HepG2 (cell line): ENCODE measurements at regions not wholly inside any gene's neighbourhood (a gene's known extent, or its start where the extent isn't known, plus 50 kb on each side); places are given as distances from the start of the nearest gene placed in this dataset.

Source experiments
- ATAC-seq: fragments of 200-7000 bp; cut with Tn5 transposase; 3 replicates; pipeline ENCODE4 v1.9.1; 2020; ENCODE audit warnings: mild to moderate bottlenecking, moderate library complexity
- BruUV-seq: library from RNA; stranded (reverse); fragments of 400-500 nt; replicated peaks from 2 replicates; lab custom pipeline; 2021; lab: Mats Ljungman, UMichigan
- CTCF ChIA-PET: fragments of 300-600 bp; formaldehyde crosslinking; extraction: SDS; loops from one replicate; lab custom pipeline; 2021; ENCODE audit warnings: low total read pairs, inconsistent platforms, low intra/inter-chr PET ratio; lab: Yijun Ruan, JAX
- POLR2A ChIA-PET: fragments of 350-600 bp; sonication (Branson Sonifier 250); formaldehyde crosslinking; loops from one replicate; lab custom pipeline; 2020; ENCODE audit warnings: antibody characterized with exemption, inconsistent platforms; lab: Yijun Ruan, JAX
- DNase-seq: peaks from one replicate; pipeline ENCODE4 v3.0.0-alpha.2; 2015; ENCODE audit warnings: low spot score
- FAIRE-seq: peaks from 3 replicates; lab custom pipeline; 2011; peaks lifted over from hg19 to GRCh38; lab: Jason Lieb, UNC
- H2AFZ ChIP-seq: one replicate; pipeline ENCODE4 v1.6.1; 2011; ENCODE audit warnings: low read length, inconsistent platforms
- H3K27ac ChIP-seq: fragments of 300-600 bp; 3 replicates; pipeline ENCODE4 v1.8.0; 2011; ENCODE audit warnings: mixed run types, mild to moderate bottlenecking, mixed read lengths, low read length, inconsistent platforms; ENCODE audit not compliant: insufficient read depth; ENCODE audit errors: extremely low read length
- H3K27me3 ChIP-seq, 2 experiments: fragments of 200-600 bp in 1 of 2; 2 replicates in 1 of 2; 3 replicates in 1 of 2; pipeline versions ENCODE4 v1.6.0 to v1.8.0; 2011; ENCODE audit warnings: low read length in 2 of 2, mild to moderate bottlenecking in 2 of 2, moderate library complexity in 2 of 2, inconsistent platforms in 1 of 2; ENCODE audit not compliant: insufficient read depth in 2 of 2, control insufficient read depth in 1 of 2
- H3K36me3 ChIP-seq, 2 experiments: fragments of 200-600 bp in 1 of 2; replicated peaks in 1 of 2; 2 replicates in 1 of 2; 3 replicates in 1 of 2; pipeline versions ENCODE4 v1.5.1 to v1.8.0; 2011; ENCODE audit warnings: low read length in 2 of 2, inconsistent platforms in 1 of 2; ENCODE audit not compliant: insufficient read depth in 2 of 2, control insufficient read depth in 1 of 2
- H3K4me1 ChIP-seq: 2 replicates; pipeline ENCODE4 v1.5.1; 2012; ENCODE audit warnings: low read length, inconsistent platforms; ENCODE audit not compliant: insufficient read depth
- H3K4me2 ChIP-seq: 2 replicates; pipeline ENCODE4 v1.6.0; 2011; ENCODE audit warnings: low read depth, low read length, inconsistent platforms
- H3K4me3 ChIP-seq, 3 experiments: fragments of 200-600 bp in 1 of 3; sonication (generic), shearing (Covaris generic) in 1 of 3; replicated peaks in 1 of 3; 2 replicates each; pipeline ENCODE4 v1.5.1; 2011 to 2016; ENCODE audit warnings: low read length in 3 of 3, inconsistent platforms in 2 of 3, low read depth in 2 of 3, mild to moderate bottlenecking in 2 of 3, control low read depth in 1 of 3, mixed read lengths in 1 of 3; ENCODE audit not compliant: insufficient read depth in 1 of 3
- H3K79me2 ChIP-seq: one replicate; pipeline ENCODE4 v1.6.1; 2011; ENCODE audit warnings: low read length, inconsistent platforms; ENCODE audit not compliant: insufficient read depth
- H3K9ac ChIP-seq: 2 replicates; pipeline ENCODE4 v1.6.0; 2011; ENCODE audit warnings: mild to moderate bottlenecking, low read depth, low read length, inconsistent platforms; ENCODE audit not compliant: insufficient read depth
- H3K9me3 ChIP-seq: 2 replicates; pipeline ENCODE4 v1.5.1; 2012; ENCODE audit warnings: mild to moderate bottlenecking, low read length
- H4K20me1 ChIP-seq: 2 replicates; pipeline ENCODE4 v1.6.0; 2011; ENCODE audit warnings: inconsistent platforms, mild to moderate bottlenecking, low read length, moderate library complexity; ENCODE audit not compliant: insufficient read depth
- CBX5 ChIP-seq: sonication (generic); formaldehyde crosslinking; IDR thresholded peaks from 2 replicates; pipeline ENCODE4 v1.4.0; 2020; ENCODE audit warnings: missing genetic modification reagents, borderline replicate concordance
- GPN1 ChIP-seq: sonication (generic); formaldehyde crosslinking; IDR thresholded peaks from 2 replicates; pipeline ENCODE4 v1.5.1; 2020; ENCODE audit warnings: missing genetic modification reagents, borderline replicate concordance
- NKX3-1 ChIP-seq: sonication (generic); formaldehyde crosslinking; IDR thresholded peaks from 2 replicates; pipeline ENCODE4 v1.5.0; 2020; ENCODE audit warnings: missing genetic modification reagents
- RELA ChIP-seq: sonication (generic); formaldehyde crosslinking; IDR thresholded peaks from 2 replicates; pipeline ENCODE4 v1.4.0; 2020; ENCODE audit warnings: missing genetic modification reagents
- ZNF10 ChIP-seq: sonication (generic); formaldehyde crosslinking; IDR thresholded peaks from 2 replicates; pipeline ENCODE4 v1.4.0; 2020; ENCODE audit warnings: mild to moderate bottlenecking, low read depth, missing genetic modification reagents, borderline replicate concordance
- ZNF138 ChIP-seq: sonication (generic); formaldehyde crosslinking; IDR thresholded peaks from 2 replicates; pipeline ENCODE4 v1.5.0; 2020; ENCODE audit warnings: mild to moderate bottlenecking, low read depth, missing genetic modification reagents
- ZNF572 ChIP-seq: sonication (generic); formaldehyde crosslinking; IDR thresholded peaks from 2 replicates; pipeline ENCODE4 v1.5.1; 2020; ENCODE audit warnings: mild to moderate bottlenecking, missing genetic modification reagents
- ZNF792 ChIP-seq: IDR thresholded peaks from 2 replicates; pipeline ENCODE4 v1.6.1; 2016
- WGBS: methylation state at CpG from one replicate; pipeline ENCODE4 v1.1.6; 2017; ENCODE audit warnings: low lambda C conversion rate; 5-methylcytosine and 5-hydroxymethylcytosine counted together
- in situ Hi-C: cut with HindIII; loops from 2 replicates; pipeline ENCODE4 v1.10.0; 2017; ENCODE audit warnings: low pct_unique_long_range_greater_than_20kb; ENCODE audit not compliant: extremely low pct_ligation_motif_present
- intact Hi-C: fragments of 100-400 bp; cut with micrococcal nuclease; formaldehyde crosslinking; loops from one replicate; pipeline ENCODE4 v1.10.0; 2022; ENCODE audit not compliant: unreplicated experiment
- TF ChIP-seq, protein P1 (sequence below): sonication (generic); formaldehyde crosslinking; IDR thresholded peaks from 2 replicates; pipeline ENCODE4 v1.4.0; 2020; ENCODE audit warnings: mild to moderate bottlenecking, missing genetic modification reagents, borderline replicate concordance

DNA sequence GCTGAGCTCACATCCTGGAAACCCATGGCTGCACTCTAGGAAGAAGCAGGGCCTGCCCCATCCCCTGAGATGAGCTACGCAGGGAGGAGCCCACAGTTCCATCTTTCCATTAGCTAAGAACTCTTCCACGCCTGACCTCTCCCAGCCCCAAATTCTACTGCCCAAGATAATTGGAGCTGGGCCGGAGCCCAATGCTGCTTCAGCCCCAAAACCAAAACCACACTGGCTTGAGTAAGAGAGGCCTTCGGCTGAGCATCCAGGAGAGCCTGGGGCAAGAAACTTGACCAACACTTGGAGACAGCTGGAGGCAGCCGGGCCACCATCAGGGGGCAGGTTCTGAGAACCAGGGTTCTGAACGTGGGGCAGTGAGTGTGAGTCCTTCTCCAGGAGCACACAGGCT lies 116.1 kb upstream of the ZMIZ1 start:
- no TSS peak for BruUV-seq
- ATAC-seq (no peak), FAIRE-seq (no peak), DNase-seq (no peak)
- in situ Hi-C loops (no loop called here), intact Hi-C loops (no loop called here)
- H4K20me1 ChIP-seq: no peaks in the 10 kb centered on the region
- H2AFZ ChIP-seq: no peak overlapping the region
- no peaks in the 10 kb centered on the region for H3K79me2 ChIP-seq
- TF ChIP-seq RELA (no peak), NKX3-1 (CRISPR knock-in tag) (no peak), GPN1 (CRISPR knock-in tag) (no peak), ZNF10 (CRISPR knock-in tag) (no peak), ZNF572 (CRISPR knock-in tag) (no peak), ZNF138 (CRISPR knock-in tag) (no peak), CBX5 (CRISPR knock-in tag) (no peak), ZNF792 (CRISPR knock-in tag) (no peak)
- TF ChIP-seq, protein P1, sequence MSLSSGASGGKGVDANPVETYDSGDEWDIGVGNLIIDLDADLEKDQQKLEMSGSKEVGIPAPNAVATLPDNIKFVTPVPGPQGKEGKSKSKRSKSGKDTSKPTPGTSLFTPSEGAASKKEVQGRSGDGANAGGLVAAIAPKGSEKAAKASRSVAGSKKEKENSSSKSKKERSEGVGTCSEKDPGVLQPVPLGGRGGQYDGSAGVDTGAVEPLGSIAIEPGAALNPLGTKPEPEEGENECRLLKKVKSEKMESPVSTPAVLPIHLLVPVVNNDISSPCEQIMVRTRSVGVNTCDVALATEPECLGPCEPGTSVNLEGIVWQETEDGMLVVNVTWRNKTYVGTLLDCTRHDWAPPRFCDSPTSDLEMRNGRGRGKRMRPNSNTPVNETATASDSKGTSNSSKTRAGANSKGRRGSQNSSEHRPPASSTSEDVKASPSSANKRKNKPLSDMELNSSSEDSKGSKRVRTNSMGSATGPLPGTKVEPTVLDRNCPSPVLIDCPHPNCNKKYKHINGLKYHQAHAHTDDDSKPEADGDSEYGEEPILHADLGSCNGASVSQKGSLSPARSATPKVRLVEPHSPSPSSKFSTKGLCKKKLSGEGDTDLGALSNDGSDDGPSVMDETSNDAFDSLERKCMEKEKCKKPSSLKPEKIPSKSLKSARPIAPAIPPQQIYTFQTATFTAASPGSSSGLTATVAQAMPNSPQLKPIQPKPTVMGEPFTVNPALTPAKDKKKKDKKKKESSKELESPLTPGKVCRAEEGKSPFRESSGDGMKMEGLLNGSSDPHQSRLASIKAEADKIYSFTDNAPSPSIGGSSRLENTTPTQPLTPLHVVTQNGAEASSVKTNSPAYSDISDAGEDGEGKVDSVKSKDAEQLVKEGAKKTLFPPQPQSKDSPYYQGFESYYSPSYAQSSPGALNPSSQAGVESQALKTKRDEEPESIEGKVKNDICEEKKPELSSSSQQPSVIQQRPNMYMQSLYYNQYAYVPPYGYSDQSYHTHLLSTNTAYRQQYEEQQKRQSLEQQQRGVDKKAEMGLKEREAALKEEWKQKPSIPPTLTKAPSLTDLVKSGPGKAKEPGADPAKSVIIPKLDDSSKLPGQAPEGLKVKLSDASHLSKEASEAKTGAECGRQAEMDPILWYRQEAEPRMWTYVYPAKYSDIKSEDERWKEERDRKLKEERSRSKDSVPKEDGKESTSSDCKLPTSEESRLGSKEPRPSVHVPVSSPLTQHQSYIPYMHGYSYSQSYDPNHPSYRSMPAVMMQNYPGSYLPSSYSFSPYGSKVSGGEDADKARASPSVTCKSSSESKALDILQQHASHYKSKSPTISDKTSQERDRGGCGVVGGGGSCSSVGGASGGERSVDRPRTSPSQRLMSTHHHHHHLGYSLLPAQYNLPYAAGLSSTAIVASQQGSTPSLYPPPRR: no peak
- H3K9ac ChIP-seq: no peak overlapping the region
- H3K9me3 ChIP-seq: no peaks in the 10 kb centered on the region
- no peaks in the 10 kb centered on the region for H3K36me3 ChIP-seq
- H3K4me2 ChIP-seq: no peak overlapping the region
- no peaks in the 10 kb centered on the region for H3K27me3 ChIP-seq
- H3K4me3 ChIP-seq: no peak overlapping the region
- POLR2A ChIA-PET: interaction anchor here (1.5 kb wide), 1 partner anchor 22 kb away, joined by 7 read pairs; no protein-coding TSS in a partner anchor
- peaks cover 19% of the 10 kb centered on the region for H3K4me1 ChIP-seq
- WGBS: 100% methylated on average over 6 of the region's 6 CpGs
- H3K27ac ChIP-seq: no peak overlapping the region
- CTCF ChIA-PET: no interaction called here
